Body of pancreas (tissue), 4 donors: ENCODE measurements at regions not wholly inside any gene's neighbourhood (a gene's known extent, or its start where the extent isn't known, plus 50 kb on each side); places are given as distances from the start of the nearest gene placed in this dataset.

Source experiments
- POLR2A ChIP-seq, 3 donors: fragments of 450-650 bp; IDR thresholded peaks; one replicate each; pipeline ENCODE4 v1.6.1; 2016; ENCODE audit warnings: antibody characterized with exemption in 3 of 3, mild to moderate bottlenecking in 2 of 3
- TF ChIP-seq, protein P1 (sequence below), 7 experiments: fragments of 450-650 bp in 4 of 7; fragments of 200-600 bp in 3 of 7; sonication (generic) in 3 of 7; IDR thresholded peaks; one replicate each; pipeline ENCODE4 v1.5.1; 2016 to 2019; ENCODE audit warnings: antibody characterized with exemption in 7 of 7

DNA sequence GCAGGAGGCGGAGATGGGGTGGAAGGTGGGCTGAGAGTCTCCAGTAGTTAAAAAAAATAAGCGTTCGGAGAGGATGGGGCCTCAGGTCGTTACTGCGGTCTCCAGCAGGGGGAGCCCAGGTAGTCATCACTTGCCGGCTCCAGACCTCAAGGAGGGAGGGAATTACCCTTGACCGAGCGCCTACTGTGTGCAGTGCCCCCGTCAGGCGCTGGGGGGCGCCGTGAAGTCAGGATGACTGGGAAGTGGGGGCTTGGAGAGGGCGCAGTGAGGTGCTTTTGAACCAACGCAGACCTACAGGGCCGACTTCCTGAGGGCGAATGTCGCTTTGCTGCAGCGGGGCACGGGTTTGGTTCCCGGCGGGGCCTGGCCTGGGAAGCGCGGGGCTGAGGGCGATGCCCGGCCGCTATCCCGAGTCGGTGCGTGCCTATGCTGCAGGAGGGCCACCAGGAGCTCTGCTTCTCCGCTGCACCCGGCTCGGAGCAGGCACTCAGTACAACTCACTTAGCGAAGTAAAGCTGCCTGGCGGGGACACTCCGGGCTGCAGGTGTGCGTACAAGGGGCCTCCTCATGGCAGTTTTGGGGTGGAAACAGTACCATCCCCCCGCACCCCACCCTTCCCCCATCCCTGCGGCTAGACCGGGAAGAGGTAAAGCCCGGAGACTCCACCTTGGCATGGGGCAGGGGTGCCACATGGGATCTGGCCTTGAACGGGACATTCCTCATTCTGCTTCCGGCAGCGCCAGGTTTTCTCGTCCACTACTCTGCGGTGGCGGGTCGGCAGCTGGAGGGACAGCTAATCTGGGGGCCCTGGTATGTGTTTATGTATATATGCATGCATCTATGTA, 79.8 kb downstream of the RHCG start:
- TF ChIP-seq, protein P1, sequence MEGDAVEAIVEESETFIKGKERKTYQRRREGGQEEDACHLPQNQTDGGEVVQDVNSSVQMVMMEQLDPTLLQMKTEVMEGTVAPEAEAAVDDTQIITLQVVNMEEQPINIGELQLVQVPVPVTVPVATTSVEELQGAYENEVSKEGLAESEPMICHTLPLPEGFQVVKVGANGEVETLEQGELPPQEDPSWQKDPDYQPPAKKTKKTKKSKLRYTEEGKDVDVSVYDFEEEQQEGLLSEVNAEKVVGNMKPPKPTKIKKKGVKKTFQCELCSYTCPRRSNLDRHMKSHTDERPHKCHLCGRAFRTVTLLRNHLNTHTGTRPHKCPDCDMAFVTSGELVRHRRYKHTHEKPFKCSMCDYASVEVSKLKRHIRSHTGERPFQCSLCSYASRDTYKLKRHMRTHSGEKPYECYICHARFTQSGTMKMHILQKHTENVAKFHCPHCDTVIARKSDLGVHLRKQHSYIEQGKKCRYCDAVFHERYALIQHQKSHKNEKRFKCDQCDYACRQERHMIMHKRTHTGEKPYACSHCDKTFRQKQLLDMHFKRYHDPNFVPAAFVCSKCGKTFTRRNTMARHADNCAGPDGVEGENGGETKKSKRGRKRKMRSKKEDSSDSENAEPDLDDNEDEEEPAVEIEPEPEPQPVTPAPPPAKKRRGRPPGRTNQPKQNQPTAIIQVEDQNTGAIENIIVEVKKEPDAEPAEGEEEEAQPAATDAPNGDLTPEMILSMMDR (IDR thresholded peaks at IDR 0.05): peak; percentile 55 to 83 (median 75)
- TF ChIP-seq POLR2A (IDR thresholded peaks at IDR 0.05): no peak
